ENCODE measurements at regions not wholly inside any gene's neighbourhood (a gene's known extent, or its start where the extent isn't known, plus 50 kb on each side); places are given as distances from the start of the nearest gene placed in this dataset.

DNA sequence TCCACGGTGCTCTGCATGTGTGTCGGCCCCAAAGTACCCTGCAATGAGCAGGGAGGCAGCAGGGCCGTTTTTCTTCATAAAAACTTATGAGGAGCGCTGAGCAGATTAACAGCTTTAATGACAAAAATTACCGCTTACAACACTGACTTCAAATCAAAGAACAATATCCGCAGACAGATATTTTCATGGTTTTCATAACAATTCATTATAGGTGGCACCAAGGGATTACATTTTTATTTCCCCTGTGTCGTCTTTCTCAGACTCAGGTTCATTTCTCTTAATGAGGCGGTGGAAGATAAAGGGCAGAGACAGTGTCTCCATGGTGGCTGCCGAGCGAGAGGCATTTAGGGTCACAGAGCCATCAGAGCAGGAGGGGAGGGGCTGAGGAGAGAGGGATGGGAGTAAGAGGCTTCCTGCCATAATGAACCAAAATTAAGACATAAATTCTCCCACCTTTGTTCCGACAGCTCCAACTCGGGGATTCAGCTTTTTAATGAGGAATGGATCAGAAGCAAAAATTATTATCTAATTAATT, 240.7 kb upstream of the CLINT1 start:
- Mint-ChIP-seq H3K4me1 (no peaks in the 10 kb centered on the region), H3K27me3 (no peaks in the 10 kb centered on the region), H3K36me3 (ENCODE audit: low read depth) (peaks cover 3% of the 10 kb centered on the region), H3K27ac (no peak overlapping the region), H3K4me3 (no peak overlapping the region)
- no peaks in the 10 kb centered on the region for H3K9me3 ChIP-seq (ENCODE audit: control insufficient read depth, low read length, poor library complexity, severe bottlenecking)
- no peak for DNase-seq
- no peak for ATAC-seq

DNA sequence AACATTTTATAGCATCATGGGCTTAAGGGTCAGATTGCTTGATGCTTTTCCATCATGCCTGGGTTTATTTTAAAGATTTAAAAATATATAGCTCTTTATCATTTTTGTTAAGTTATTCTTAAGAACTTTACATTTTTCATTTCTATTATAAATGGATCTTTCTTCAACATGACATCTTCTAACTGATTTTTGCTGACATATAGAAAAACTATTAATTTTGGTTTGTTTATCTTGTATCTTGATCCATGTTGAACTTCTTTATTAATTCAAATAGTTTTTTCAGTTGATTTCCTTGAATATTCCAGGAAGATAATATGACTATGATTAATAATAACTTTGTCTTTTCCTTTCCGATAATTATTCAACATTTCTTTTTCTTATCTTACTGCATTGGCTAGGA, 237.9 kb upstream of the CLINT1 start:
- Mint-ChIP-seq H3K4me1 (no peaks in the 10 kb centered on the region), H3K27me3 (no peaks in the 10 kb centered on the region), H3K4me3 (no peak overlapping the region), H3K36me3 (ENCODE audit: low read depth) (peaks cover 3% of the 10 kb centered on the region), H3K27ac (no peak overlapping the region)
- ATAC-seq (no peak), DNase-seq (no peak)
- H3K9me3 ChIP-seq (ENCODE audit: control insufficient read depth, low read length, poor library complexity, severe bottlenecking) = no peaks in the 10 kb centered on the region

DNA sequence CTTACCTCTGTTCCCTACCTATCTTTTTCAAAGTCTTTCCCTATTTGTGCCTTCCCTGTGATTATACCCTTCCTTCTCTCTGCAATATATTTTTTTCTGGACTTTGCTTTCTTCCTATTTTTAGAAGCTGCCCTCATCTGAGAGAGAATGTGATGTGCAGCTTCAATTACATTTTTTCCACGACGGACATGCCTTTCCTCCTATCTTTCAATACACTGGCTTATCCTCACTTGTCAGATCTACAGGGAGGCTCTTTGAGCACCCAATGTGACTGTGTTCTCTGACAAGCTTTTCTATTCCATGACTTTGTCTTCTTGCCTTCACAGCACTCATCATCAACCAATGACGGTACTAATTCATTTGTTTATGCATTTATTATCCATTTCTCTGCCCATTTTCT, 227.9 kb upstream of the CLINT1 start:
- H3K4me3 Mint-ChIP-seq = no peak overlapping the region
- no peaks in the 10 kb centered on the region for H3K36me3 Mint-ChIP-seq (ENCODE audit: low read depth)
- no peak for DNase-seq
- H3K4me1 Mint-ChIP-seq = no peaks in the 10 kb centered on the region
- H3K9me3 ChIP-seq (ENCODE audit: control insufficient read depth, low read length, poor library complexity, severe bottlenecking) = no peaks in the 10 kb centered on the region
- no peak overlapping the region for H3K27ac Mint-ChIP-seq
- no peak for ATAC-seq
- H3K27me3 Mint-ChIP-seq = peaks cover 26% of the 10 kb centered on the region

DNA sequence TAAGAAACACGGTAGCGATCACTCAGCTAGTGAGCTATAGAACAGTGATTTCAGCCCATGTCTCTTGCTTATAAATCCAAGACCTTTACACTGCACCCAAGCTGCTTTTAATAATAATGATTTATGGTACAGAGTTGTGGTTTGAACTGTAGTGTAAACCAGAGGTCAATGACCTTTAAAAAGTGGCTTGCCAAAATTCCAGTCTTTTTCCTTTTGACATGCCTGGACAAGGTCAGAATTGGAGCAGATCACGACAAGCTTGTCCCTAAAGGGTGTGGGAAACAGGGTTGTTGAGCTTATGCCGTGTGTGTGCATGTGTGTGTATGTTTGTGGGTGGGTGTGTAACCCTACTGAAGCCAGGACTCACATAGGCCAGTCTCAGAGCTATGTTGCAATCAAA, 225.3 kb upstream of the CLINT1 start:
- no peaks in the 10 kb centered on the region for H3K4me1 Mint-ChIP-seq
- H3K27ac Mint-ChIP-seq = no peak overlapping the region
- H3K9me3 ChIP-seq (ENCODE audit: control insufficient read depth, low read length, poor library complexity, severe bottlenecking) = no peaks in the 10 kb centered on the region
- peaks cover 33% of the 10 kb centered on the region for H3K27me3 Mint-ChIP-seq
- DNase-seq (no peak), ATAC-seq (no peak)
- no peak overlapping the region for H3K4me3 Mint-ChIP-seq
- H3K36me3 Mint-ChIP-seq (ENCODE audit: low read depth) = peaks cover 2% of the 10 kb centered on the region

DNA sequence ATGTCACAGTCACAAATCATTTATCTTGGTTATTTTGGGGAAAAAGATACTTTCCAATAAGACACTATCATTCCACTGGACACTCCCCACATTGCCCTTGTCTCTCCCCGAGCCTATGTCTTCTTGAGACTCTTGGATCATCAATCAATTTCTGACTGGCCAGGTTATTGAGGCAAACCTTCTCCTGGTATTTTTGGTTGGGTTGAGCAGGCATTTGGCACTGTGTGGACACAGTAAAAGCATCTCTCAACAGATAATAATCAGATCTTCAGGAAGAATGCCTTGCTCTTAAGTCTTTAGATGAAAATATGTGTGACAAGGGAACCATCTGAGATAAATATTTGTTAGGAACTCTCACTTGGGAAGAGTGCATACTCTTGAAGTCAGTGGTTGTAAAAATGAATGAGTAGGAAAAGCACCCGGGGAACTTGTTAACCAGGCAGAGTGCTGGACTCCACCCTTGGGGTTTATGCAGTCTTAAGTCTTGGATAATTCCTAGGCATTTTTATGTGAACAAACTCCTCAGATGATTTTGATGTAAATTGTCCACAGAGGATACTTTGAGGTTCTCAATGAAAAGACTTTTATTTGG, 223.8 kb upstream of the CLINT1 start:
- no peak for ATAC-seq
- Mint-ChIP-seq H3K36me3 (ENCODE audit: low read depth) (peaks cover 2% of the 10 kb centered on the region), H3K4me3 (no peak overlapping the region), H3K4me1 (no peaks in the 10 kb centered on the region), H3K27me3 (peaks cover 33% of the 10 kb centered on the region), H3K27ac (no peak overlapping the region)
- no peaks in the 10 kb centered on the region for H3K9me3 ChIP-seq (ENCODE audit: control insufficient read depth, low read length, poor library complexity, severe bottlenecking)
- DNase-seq = no peak

DNA sequence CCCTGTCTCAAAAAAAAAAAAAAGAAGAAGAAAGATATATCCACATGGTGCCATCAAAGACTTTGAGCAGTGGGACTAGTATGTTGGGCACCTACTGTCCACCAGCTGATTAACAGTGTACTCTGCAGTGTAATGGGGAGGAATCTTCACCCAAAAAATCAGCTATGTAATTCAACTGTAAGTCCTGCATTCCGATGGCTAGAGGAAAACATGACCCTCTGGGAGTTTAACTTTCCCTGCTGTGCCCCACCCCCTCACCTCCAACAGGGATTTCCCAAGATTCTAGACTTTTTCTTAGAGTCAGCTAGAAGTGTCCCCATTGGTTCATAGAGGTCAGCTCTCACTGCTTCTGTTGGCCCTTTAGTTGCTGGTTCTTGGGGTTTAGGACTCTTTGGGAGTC, 221.2 kb upstream of the CLINT1 start:
- no peak overlapping the region for H3K4me3 Mint-ChIP-seq
- DNase-seq (no peak), ATAC-seq (no peak)
- H3K9me3 ChIP-seq (ENCODE audit: control insufficient read depth, low read length, poor library complexity, severe bottlenecking) = no peaks in the 10 kb centered on the region
- H3K27me3 Mint-ChIP-seq = peaks cover 21% of the 10 kb centered on the region
- H3K27ac Mint-ChIP-seq = no peak overlapping the region
- H3K4me1 Mint-ChIP-seq = peaks cover 4% of the 10 kb centered on the region
- H3K36me3 Mint-ChIP-seq (ENCODE audit: low read depth) = peaks cover 2% of the 10 kb centered on the region

DNA sequence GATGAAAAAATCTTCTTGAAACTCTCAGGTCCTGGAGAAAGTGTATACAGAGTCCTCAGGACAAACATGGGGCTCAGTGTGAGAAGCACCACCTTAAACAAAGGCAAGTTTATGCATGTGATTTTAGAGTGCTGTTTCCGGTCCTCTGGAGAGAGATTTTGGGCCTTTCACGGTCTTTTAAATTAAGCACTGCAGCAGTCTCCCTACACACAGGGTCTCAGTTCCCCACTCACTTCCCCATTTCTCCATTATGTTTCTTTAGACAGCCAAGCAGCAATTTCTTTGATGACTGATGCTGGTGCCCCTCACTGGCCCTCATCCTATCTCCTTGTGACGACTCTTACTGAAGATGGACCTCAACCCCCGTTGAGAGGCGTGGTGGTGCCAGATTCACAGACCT, 220.2 kb upstream of the CLINT1 start:
- no peaks in the 10 kb centered on the region for H3K9me3 ChIP-seq (ENCODE audit: control insufficient read depth, low read length, poor library complexity, severe bottlenecking)
- peaks cover 2% of the 10 kb centered on the region for H3K36me3 Mint-ChIP-seq (ENCODE audit: low read depth)
- peaks cover 5% of the 10 kb centered on the region for H3K4me1 Mint-ChIP-seq
- H3K4me3 Mint-ChIP-seq = no peak overlapping the region
- H3K27ac Mint-ChIP-seq = no peak overlapping the region
- DNase-seq = no peak
- ATAC-seq = no peak
- peaks cover 26% of the 10 kb centered on the region for H3K27me3 Mint-ChIP-seq

DNA sequence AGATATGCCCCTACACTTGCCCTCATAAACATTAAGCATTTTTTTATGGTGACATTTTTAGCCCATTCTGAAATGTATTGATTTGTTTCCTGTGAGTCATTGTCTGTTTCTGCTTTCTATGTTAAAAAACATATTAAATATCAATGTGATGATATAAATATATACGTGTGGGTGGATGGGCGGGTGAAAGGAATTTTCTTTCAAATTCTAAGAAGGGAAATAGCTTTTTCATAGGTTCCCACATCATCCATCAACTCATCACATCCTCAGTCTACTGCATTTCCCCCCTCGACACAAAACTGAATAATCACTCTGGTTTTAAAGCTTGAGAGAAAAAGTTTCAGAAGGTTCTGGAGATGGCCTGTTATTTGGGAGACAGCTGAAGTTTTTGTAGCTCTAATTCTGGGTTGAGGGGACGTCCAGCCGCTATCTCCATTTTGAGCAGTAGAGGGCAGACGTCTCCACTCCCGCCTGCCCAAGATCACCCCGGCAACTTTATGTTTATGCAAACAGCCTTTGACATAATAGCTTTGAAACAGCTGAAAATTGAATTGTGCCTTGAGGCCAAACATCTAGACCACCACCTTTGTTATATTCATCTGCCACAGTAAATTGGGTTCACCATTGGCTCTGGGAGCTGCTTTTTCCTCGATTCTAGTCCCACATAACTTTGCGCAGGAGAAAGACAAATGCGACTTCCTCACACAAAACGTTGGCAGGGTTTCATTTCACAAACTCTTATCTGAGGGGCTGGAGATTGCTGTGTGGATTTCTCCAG, 216.2 kb upstream of the CLINT1 start:
- H3K4me1 Mint-ChIP-seq = peaks cover 5% of the 10 kb centered on the region

DNA sequence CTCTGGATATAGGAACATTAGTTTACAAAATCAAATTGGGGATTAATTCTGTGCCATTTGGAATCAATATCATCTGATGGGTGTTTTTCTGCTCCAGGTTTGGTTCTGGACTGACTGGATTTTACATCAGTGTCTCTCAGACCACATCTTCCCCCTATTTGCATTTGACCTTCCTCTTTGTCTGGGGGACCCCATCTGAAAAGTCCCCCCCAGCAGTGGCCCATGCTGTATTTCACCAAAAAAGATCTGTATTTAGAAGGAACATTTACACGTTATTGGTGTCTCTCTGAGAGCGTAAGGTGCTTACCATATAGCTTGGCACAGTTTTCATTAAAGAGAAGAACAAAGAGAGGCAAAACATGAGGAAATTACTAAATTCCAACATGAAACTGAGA, 215.6 kb upstream of the CLINT1 start:
- Mint-ChIP-seq H3K4me1 (peaks cover 5% of the 10 kb centered on the region), H3K4me3 (no peak overlapping the region), H3K27ac (no peak overlapping the region), H3K27me3 (peaks cover 31% of the 10 kb centered on the region), H3K36me3 (ENCODE audit: low read depth) (no peaks in the 10 kb centered on the region)
- no peaks in the 10 kb centered on the region for H3K9me3 ChIP-seq (ENCODE audit: control insufficient read depth, low read length, poor library complexity, severe bottlenecking)
- ATAC-seq = no peak
- DNase-seq = no peak

More for the DNA sequence above, 216.2 kb upstream of the CLINT1 start:
- DNase-seq = peak in 2 of 3 donors; percentile 12 to 29
- Mint-ChIP-seq H3K4me3 (no peak overlapping the region), H3K27ac (no peak overlapping the region), H3K27me3 (peaks cover 27% of the 10 kb centered on the region), H3K36me3 (ENCODE audit: low read depth) (no peaks in the 10 kb centered on the region)
- ATAC-seq = peak; percentile 88
- H3K9me3 ChIP-seq (ENCODE audit: control insufficient read depth, low read length, poor library complexity, severe bottlenecking) = no peaks in the 10 kb centered on the region

DNA sequence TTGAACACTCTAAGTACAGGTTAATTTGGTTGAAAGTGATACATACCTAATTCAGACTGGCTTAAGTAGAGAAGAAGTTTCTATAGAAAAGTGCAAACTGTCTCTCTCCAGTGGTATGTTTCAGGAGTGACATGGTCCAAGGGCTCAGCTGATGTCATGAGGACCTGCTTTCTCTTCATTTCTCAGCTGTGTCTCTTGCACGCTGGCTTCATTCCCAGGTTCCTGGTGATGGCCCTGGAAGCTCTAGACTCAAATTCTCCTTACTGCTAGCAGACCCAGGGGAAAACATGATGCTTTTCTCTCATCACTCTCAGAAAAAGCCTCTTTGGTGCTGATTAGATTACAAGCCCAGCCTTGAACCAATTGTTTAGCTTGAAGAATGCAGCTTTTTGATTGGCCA, 211.9 kb upstream of the CLINT1 start:
- Mint-ChIP-seq H3K4me1 (peaks cover 5% of the 10 kb centered on the region), H3K4me3 (no peak overlapping the region), H3K27ac (no peak overlapping the region), H3K36me3 (ENCODE audit: low read depth) (no peaks in the 10 kb centered on the region), H3K27me3 (peaks cover 43% of the 10 kb centered on the region)
- no peak for DNase-seq
- no peak for ATAC-seq
- H3K9me3 ChIP-seq (ENCODE audit: control insufficient read depth, low read length, poor library complexity, severe bottlenecking) = no peaks in the 10 kb centered on the region

DNA sequence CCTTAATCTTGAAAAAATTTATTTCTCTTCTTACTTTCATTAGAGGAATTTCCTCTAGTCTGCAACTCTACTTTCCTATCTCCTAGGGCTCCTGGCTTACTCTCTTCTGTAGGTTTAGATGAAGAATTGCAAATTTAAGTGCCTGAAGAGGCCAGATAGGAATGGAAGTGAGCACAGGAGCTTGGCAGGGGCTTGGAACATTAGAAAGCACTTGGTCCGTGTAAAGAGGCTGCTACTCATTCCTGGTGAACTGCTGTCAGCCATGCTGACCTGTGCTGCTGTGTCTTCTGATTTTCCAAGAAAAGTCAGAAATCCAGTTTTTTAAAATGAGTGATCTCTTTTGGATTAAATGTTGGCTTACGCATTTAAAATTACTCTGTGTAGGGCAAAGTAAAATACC, 210.9 kb upstream of the CLINT1 start:
- no peak overlapping the region for H3K4me3 Mint-ChIP-seq
- DNase-seq (no peak), ATAC-seq (no peak)
- H3K27me3 Mint-ChIP-seq = peaks cover 43% of the 10 kb centered on the region
- H3K36me3 Mint-ChIP-seq (ENCODE audit: low read depth) = no peaks in the 10 kb centered on the region
- no peaks in the 10 kb centered on the region for H3K9me3 ChIP-seq (ENCODE audit: control insufficient read depth, low read length, poor library complexity, severe bottlenecking)
- H3K27ac Mint-ChIP-seq = no peak overlapping the region
- no peaks in the 10 kb centered on the region for H3K4me1 Mint-ChIP-seq

DNA sequence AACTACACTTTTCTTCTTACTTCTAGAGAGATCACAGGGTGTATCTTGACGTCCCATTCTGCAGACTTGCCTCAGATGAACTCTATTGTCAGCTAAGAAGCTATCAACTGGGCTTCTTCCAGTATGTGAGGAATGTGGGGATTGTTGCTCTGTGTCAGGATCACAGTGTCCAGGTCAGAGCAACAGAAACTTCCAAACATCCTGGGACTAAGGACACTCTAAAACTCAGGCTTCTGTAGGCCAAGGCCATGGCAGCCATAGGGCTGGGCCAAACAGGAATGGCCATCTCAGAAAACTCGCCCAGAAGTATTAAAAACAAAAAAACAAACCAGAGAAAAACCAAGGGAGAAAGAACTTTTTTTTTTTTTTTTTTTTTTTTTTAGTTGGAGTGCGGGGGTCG, 210.0 kb upstream of the CLINT1 start:
- peaks cover 42% of the 10 kb centered on the region for H3K27me3 Mint-ChIP-seq
- H3K36me3 Mint-ChIP-seq (ENCODE audit: low read depth) = no peaks in the 10 kb centered on the region
- ATAC-seq (no peak), DNase-seq (no peak)
- no peak overlapping the region for H3K4me3 Mint-ChIP-seq
- no peak overlapping the region for H3K27ac Mint-ChIP-seq
- no peaks in the 10 kb centered on the region for H3K9me3 ChIP-seq (ENCODE audit: control insufficient read depth, low read length, poor library complexity, severe bottlenecking)
- no peaks in the 10 kb centered on the region for H3K4me1 Mint-ChIP-seq

DNA sequence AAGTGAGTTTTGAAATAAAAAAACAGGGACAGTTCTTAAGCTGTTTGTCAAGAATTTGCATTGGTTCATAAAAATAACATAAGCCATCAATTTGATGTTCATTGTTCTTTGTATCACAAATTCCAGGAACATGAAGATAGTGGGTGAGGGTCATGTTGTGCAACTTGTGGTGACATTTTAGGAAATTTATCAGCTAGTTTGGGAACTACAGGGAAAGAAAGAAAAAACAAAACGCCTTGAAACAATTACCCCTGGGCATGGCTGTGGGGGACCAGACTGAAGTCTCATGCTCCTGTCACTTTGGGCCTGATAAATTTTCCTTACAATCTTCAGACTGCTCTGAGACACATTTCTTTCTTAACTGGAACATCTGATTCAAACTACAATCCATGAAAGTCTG, 207.1 kb upstream of the CLINT1 start:
- Mint-ChIP-seq H3K36me3 (ENCODE audit: low read depth) (peaks cover 2% of the 10 kb centered on the region), H3K27ac (no peak overlapping the region), H3K27me3 (peaks cover 43% of the 10 kb centered on the region), H3K4me3 (no peak overlapping the region), H3K4me1 (no peaks in the 10 kb centered on the region)
- no peaks in the 10 kb centered on the region for H3K9me3 ChIP-seq (ENCODE audit: control insufficient read depth, low read length, poor library complexity, severe bottlenecking)
- ATAC-seq (no peak), DNase-seq (no peak)
